ENCODE measurements at regions not wholly inside any gene's neighbourhood (a gene's known extent, or its start where the extent isn't known, plus 50 kb on each side); places are given as distances from the start of the nearest gene placed in this dataset.
A peak's percentile ranks its signal among the peaks of the same experiment; 100 is the strongest.
"Not testable (repeated sequence)": the region's sequence is repeated elsewhere in the genome, so short reads cannot be mapped to it uniquely, and the experiment has no call there.

DNA sequence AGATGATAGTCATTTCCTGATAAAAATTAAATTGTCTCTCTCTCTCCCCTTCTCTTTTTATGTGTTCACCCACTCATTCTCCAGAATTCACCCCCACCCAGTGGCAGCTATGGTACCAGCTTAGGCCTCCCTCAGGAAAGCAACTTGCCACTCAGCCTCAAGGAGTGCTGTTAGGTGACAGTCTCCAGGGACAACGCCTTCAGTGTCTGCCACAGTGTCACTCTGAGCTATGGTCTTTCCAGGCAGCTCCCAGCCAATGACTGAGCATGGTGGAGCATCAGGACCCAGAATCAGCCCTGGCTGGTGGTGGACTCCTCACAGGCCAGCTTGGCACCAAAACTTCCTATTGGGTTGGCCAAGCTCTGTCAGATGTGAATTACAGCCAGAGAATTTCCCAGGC lies 140.9 kb upstream of the PIK3R1 start:
- H3K27me3 ChIP-seq, result no peaks in the 10 kb centered on the region
- no peak overlapping the region for H3K4me3 ChIP-seq
- H3K9me3 ChIP-seq (replicated peaks in 1 of 11), result no peaks in the 10 kb centered on the region
- H3K36me3 ChIP-seq, result no peaks in the 10 kb centered on the region
- H4K20me1 ChIP-seq, result no peaks in the 10 kb centered on the region
- H3K9ac ChIP-seq, result no peak overlapping the region
- no peaks in the 10 kb centered on the region for H3K4me1 ChIP-seq
- H3K4me2 ChIP-seq, result no peak overlapping the region
- H3K27ac ChIP-seq, result no peak overlapping the region
- TF ChIP-seq Cebpa-rat (IDR thresholded peaks at IDR 0.05), result no peak

DNA sequence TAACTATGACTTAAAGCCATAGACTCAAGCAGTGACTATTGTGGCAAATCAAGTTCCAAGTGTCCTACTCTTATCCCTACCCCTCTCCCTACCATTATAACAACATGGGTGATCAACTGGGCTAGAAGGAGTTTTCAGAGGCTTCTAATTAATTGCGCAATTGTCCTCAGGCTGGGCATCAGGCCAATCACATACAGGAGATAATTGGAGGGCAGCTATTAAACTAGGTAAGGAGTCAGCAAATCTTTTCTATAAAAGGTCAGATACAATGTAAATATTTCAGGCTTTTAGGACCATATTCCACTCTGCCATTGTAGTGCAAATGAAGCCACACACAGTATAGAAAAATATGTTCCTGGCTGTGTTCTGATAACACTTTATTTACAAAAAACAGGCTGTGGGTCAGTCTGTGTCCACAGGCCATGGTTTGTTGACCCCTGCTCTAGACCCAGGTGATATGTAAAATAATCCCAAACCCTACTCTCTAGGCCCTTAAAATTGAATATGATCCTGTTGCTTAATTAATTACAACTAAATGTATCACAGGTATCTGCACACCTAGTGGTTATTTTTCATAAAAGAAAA lies 141.4 kb upstream of the PIK3R1 start:
- Histone ChIP-seq H3K9me3 (replicated peaks in 1 of 11) (no peaks in the 10 kb centered on the region), H3K27ac (no peak overlapping the region), H3K4me3 (no peak overlapping the region), H4K20me1 (no peaks in the 10 kb centered on the region), H3K4me1 (no peaks in the 10 kb centered on the region), H3K9ac (no peak overlapping the region), H3K4me2 (no peak overlapping the region), H3K27me3 (no peaks in the 10 kb centered on the region), H3K36me3 (no peaks in the 10 kb centered on the region)
- peak in 7 of 11 experiments; percentile 32 to 76 (median 72); a peak in 8 of 22 replicates for TF ChIP-seq Cebpa-rat (IDR thresholded peaks at IDR 0.05)

DNA sequence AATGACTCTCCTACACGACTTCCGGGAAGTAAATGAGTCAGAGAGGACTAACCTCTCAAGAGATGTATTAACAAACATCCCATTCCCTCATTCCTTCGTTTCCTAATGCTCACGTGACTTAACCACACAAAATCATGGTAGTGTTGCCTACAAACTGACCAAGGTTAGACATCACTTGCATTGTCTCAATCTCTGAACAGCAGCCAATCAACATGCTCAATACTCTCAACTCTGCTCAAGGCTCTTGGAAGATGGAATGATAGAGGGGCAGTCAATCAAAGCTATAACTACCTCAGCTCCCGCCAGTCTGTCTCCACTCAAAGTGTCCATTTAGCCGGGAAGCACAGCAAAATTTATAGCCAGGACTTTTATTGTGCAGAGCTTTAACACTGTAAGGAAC lies 143.8 kb upstream of the PIK3R1 start:
- no peaks in the 10 kb centered on the region for H3K36me3 ChIP-seq
- H4K20me1 ChIP-seq, result no peaks in the 10 kb centered on the region
- H3K9ac ChIP-seq, result no peak overlapping the region
- no peak overlapping the region for H3K4me2 ChIP-seq
- no peaks in the 10 kb centered on the region for H3K27me3 ChIP-seq
- peaks cover 0 to 13% (median 0%) of the 10 kb centered on the region in 10 experiments; a peak in 4 of 20 replicates for H3K4me1 ChIP-seq
- H3K27ac ChIP-seq, result no peak overlapping the region
- no peak for TF ChIP-seq Cebpa-rat (IDR thresholded peaks at IDR 0.05)
- no peak overlapping the region for H3K4me3 ChIP-seq
- no peaks in the 10 kb centered on the region for H3K9me3 ChIP-seq (replicated peaks in 1 of 11)

DNA sequence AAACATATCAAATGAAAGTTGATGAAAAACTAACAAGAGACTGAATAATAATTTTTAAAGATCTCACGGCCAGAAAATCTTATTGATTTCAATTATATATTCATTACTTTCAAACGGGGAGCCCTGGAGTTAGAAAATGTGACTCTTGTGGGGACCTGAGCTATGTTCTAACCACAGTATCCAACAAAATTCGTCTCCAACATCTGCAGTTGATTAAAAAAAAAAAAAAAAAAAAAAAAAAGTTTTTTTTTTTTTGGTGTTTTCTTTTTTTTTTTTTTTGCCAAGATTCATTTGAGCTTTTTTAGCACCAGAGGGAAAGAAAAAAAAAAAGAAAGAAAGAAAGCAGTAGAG lies 144.3 kb upstream of the PIK3R1 start:
- TF ChIP-seq Cebpa-rat (IDR thresholded peaks at IDR 0.05), result no peak
- no peak overlapping the region for H3K4me3 ChIP-seq
- H3K36me3 ChIP-seq, result no peaks in the 10 kb centered on the region
- no peak overlapping the region for H3K4me2 ChIP-seq
- no peaks in the 10 kb centered on the region for H4K20me1 ChIP-seq
- no peaks in the 10 kb centered on the region for H3K27me3 ChIP-seq
- no peak overlapping the region for H3K27ac ChIP-seq
- H3K9me3 ChIP-seq (replicated peaks in 1 of 11), result no peaks in the 10 kb centered on the region
- peaks cover 0 to 13% (median 0%) of the 10 kb centered on the region in 10 experiments; a peak in 4 of 20 replicates for H3K4me1 ChIP-seq
- H3K9ac ChIP-seq, result no peak overlapping the region

DNA sequence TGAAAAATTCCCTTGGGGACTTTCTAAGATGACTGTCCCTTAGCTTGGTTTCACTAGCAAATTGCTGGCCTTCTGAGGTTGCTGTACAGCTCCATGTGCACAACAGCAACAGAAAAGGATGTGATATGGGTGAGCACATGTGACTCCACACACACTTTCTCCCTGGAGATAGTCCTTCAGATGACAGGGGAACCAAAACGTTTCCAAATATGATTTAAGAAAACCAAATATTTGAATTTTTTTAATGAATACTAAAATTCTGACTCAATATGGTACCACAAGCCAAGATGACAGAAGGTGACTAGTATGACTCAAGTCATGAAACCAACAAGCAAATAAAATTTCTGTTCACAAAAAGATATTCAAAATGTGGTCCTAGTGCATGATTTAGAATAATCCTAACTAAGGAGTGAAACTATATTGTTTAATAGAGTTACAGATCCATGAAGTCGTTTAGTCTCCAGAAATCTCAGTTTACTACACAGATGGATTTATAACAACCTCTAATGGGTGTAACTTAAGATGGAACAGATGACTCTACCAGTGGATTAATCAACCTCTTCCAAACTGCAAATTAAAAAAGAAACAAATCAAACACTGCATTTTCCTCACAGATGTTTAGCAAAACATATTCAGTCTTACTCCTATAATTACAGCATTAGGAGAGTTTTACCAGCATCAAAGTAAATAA lies 144.8 kb upstream of the PIK3R1 start:
- H3K27ac ChIP-seq, result no peak overlapping the region
- H3K4me2 ChIP-seq, result no peak overlapping the region

DNA sequence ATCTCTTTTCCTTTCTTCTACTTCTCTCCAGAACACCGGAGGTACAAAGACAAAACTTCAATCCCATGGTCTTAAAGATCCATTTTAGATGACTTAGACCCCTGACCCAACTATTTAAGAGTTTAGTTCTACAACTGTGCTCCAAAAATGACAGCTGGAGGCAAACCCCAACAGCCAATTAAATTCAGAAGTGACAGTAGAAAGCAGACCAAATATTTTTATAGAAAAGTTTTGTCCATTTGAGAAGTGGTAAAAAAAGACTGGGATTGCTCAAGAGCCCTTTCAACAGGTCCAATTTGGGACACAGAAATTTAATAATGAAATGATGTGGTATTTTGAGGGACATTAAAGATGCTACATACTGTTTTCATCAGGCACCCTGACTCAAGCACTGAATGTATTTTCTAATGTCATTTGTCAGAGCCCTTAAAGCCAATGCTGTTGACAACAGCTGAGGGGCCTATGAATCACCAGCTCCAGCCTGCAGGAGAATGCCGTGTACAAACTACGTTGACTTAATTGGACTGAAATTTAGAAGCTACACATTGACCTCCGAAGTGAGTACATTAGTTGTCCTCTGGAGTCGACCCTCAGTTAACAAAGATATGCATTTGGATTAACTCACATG lies 147.5 kb upstream of the PIK3R1 start:
- Histone ChIP-seq H4K20me1 (no peaks in the 10 kb centered on the region), H3K27me3 (no peaks in the 10 kb centered on the region), H3K9me3 (replicated peaks in 1 of 11) (peaks cover 0 to 10% (median 0%) of the 10 kb centered on the region in 11 experiments; a peak in 3 of 22 replicates), H3K27ac (no peak overlapping the region), H3K9ac (no peak overlapping the region), H3K36me3 (no peaks in the 10 kb centered on the region), H3K4me1 (peaks cover 0 to 13% (median 0%) of the 10 kb centered on the region in 10 experiments; a peak in 4 of 20 replicates), H3K4me3 (no peak overlapping the region), H3K4me2 (peak overlapping the region in 1 of 11 experiments; percentile 53; a peak in 3 of 22 replicates)
- no peak for TF ChIP-seq Cebpa-rat (IDR thresholded peaks at IDR 0.05)

More for the DNA sequence above, 144.8 kb upstream of the PIK3R1 start:
- H3K27me3 ChIP-seq, result no peaks in the 10 kb centered on the region
- no peak for TF ChIP-seq Cebpa-rat (IDR thresholded peaks at IDR 0.05)
- no peaks in the 10 kb centered on the region for H3K9me3 ChIP-seq (replicated peaks in 1 of 11)
- H3K4me1 ChIP-seq, result peaks cover 0 to 13% (median 0%) of the 10 kb centered on the region in 10 experiments; a peak in 4 of 20 replicates
- no peak overlapping the region for H3K9ac ChIP-seq
- no peaks in the 10 kb centered on the region for H4K20me1 ChIP-seq
- no peak overlapping the region for H3K4me3 ChIP-seq
- no peaks in the 10 kb centered on the region for H3K36me3 ChIP-seq

DNA sequence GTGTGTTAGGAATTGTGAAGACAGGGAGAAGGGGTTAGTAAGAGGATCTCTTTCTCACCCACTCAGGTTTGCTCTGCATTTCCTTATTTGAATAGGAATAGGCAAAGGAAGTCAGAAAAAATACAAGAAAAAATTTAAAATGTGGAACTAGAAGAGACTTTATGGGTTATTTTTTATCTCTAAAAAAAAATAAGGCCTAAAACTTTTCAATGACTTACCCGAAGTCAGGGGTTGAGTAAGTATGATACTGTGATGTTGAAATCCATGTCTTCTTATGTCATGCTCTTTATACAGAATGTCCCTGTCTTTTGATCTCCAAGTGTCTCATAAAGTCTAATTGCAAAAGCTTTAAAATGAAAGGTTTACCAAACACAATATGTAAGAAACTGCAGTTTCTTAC lies 148.3 kb upstream of the PIK3R1 start:
- no peak for TF ChIP-seq Cebpa-rat (IDR thresholded peaks at IDR 0.05)
- Histone ChIP-seq H4K20me1 (no peaks in the 10 kb centered on the region), H3K9me3 (replicated peaks in 1 of 11) (peaks cover 0 to 10% (median 0%) of the 10 kb centered on the region in 11 experiments; a peak in 4 of 22 replicates), H3K27me3 (no peaks in the 10 kb centered on the region), H3K4me3 (no peak overlapping the region), H3K9ac (no peak overlapping the region), H3K4me1 (peaks cover 0 to 13% (median 0%) of the 10 kb centered on the region in 10 experiments; a peak in 4 of 20 replicates), H3K27ac (no peak overlapping the region), H3K4me2 (peak overlapping the region in 2 of 11 experiments; percentile 1 to 53; a peak in 3 of 22 replicates), H3K36me3 (no peaks in the 10 kb centered on the region)

DNA sequence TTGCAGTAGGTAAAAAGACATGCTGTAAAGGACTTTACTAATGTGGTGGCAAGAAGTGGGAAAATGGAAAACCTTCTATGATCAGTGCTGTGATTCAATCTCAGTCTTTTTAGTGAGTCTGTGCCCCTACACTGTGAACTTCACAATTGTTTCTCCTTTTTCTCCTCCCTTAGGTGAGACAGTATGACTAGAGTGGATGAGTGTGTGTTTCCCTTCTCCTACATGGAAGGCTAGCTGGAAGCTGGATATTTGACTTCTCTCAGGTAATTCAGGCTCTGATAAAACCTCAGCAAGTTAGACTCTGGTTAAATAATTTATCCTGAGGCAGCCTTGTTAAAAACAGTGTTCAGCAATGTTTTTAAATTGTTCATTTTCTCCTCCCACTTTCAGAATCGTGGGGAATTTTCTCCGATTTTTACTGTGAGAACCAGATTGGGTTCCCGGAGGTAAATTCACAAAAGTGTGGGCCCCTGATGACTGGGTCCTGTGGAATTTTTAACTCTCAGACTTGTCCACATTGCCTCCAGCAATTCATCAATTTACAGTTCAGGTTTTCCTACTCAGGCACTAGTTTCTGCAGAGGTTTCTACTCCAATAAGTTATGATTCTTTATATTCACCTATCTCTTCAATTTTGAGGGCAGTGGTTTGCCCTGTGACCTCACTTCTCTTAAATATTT lies 149.1 kb upstream of the PIK3R1 start:
- no peaks in the 10 kb centered on the region for H4K20me1 ChIP-seq
- TF ChIP-seq Cebpa-rat (IDR thresholded peaks at IDR 0.05), result no peak

DNA sequence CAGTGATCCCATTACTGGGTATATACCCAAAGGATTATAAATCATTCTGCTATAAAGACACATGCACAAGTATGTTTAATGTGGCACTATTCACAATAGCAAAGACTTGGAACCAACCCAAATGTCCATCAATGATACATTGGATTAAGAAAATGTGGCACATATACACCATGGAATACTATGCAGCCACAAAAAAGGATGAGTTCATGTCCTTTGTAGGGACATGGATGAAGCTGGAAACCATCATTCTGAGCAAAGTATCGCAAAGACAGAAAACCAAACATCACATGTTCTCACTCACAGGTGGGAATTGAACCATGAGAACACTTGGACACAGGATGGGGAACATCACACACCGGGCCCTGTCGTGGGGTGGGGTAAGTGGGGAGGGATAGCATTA lies 150.2 kb upstream of the PIK3R1 start:
- H3K9me3 ChIP-seq (replicated peaks in 1 of 11), result peaks cover 0 to 26% (median 5%) of the 10 kb centered on the region in 11 experiments; a peak in 9 of 22 replicates
- H3K4me1 ChIP-seq, result peaks cover 0 to 13% (median 0%) of the 10 kb centered on the region in 10 experiments; a peak in 4 of 20 replicates
- H3K4me3 ChIP-seq, H3K36me3 ChIP-seq, H3K27me3 ChIP-seq, H4K20me1 ChIP-seq, H3K9ac ChIP-seq, H3K4me2 ChIP-seq, H3K27ac ChIP-seq: not testable (repeated sequence)

More for the DNA sequence above, 149.1 kb upstream of the PIK3R1 start:
- Histone ChIP-seq H3K9me3 (replicated peaks in 1 of 11) (peaks cover 0 to 18% (median 4%) of the 10 kb centered on the region in 11 experiments; a peak in 6 of 22 replicates), H3K9ac (no peak overlapping the region), H3K27me3 (no peaks in the 10 kb centered on the region), H3K4me1 (peaks cover 0 to 13% (median 0%) of the 10 kb centered on the region in 10 experiments; a peak in 4 of 20 replicates), H3K36me3 (no peaks in the 10 kb centered on the region), H3K4me3 (no peak overlapping the region), H3K27ac (no peak overlapping the region), H3K4me2 (no peak overlapping the region)

All from BLaER1 treated with 17β-estradiol and CSF1 and Interleukin-3, amounts not matched to agents 10 nM and 100 nM (cell line).